NCI-H2107 treated with DMSO at 0.1 percent for 48 hours (cell line): ENCODE measurements at regions not wholly inside any gene's neighbourhood (a gene's known extent, or its start where the extent isn't known, plus 50 kb on each side); places are given as distances from the start of the nearest gene placed in this dataset.

Source experiments
- DNase-seq: peaks from one replicate; lab custom pipeline; 2025; ENCODE audit not compliant: unreplicated experiment; lab: John Stamatoyannopoulos, UW

GRCh38 chr13:50191004-50191403, 175.8 kb downstream of the KCNRG start:
- DNase-seq: no peak

- DNase-seq: no peak
These were observed 177.1 kb downstream of the KCNRG start for GRCh38 chr13:50192272-50192813.

GRCh38 chr13:50195045-50195444, 179.8 kb downstream of the KCNRG start:
- DNase-seq: no peak

GRCh38 chr13:50196118-50196517, 180.9 kb downstream of the KCNRG start:
- no peak for DNase-seq

GRCh38 chr13:50197705-50198104, 182.5 kb downstream of the KCNRG start:
- no peak for DNase-seq

- DNase-seq: no peak
These were observed 183.3 kb downstream of the KCNRG start for GRCh38 chr13:50198508-50198907.

- DNase-seq: no peak
These were observed 185.3 kb downstream of the KCNRG start for GRCh38 chr13:50200569-50200968.

GRCh38 chr13:50200988-50201387, 185.7 kb downstream of the KCNRG start:
- no peak for DNase-seq

GRCh38 chr13:50202485-50202884, 187.2 kb downstream of the KCNRG start:
- no peak for DNase-seq

- DNase-seq: no peak
These were observed 188.2 kb downstream of the KCNRG start for GRCh38 chr13:50203256-50203941.

- DNase-seq: no peak
These were observed 190.3 kb downstream of the KCNRG start for GRCh38 chr13:50205581-50205980.

- no peak for DNase-seq
These were observed 193.6 kb downstream of the KCNRG start for GRCh38 chr13:50208826-50209335.

GRCh38 chr13:50209631-50210030, 194.4 kb downstream of the KCNRG start:
- no peak for DNase-seq

- DNase-seq: no peak
These were observed 198.3 kb downstream of the KCNRG start for GRCh38 chr13:50213526-50213925.

- no peak for DNase-seq
These were observed 199.3 kb downstream of the KCNRG start for GRCh38 chr13:50214514-50214913.

GRCh38 chr13:50215399-50215798, 200.2 kb downstream of the KCNRG start:
- no peak for DNase-seq

GRCh38 chr13:50219743-50220142, 204.5 kb downstream of the KCNRG start:
- DNase-seq: no peak

- no peak for DNase-seq
These were observed 205.7 kb downstream of the KCNRG start for GRCh38 chr13:50220938-50221337.

- DNase-seq: peak; percentile 72
These were observed 207.5 kb downstream of the KCNRG start for GRCh38 chr13:50222569-50223332.

GRCh38 chr13:50224534-50224933, 209.3 kb downstream of the KCNRG start:
- no peak for DNase-seq

- no peak for DNase-seq
These were observed 210.2 kb downstream of the KCNRG start for GRCh38 chr13:50225193-50226155.
